VCaP (cell line): ENCODE measurements at regions not wholly inside any gene's neighbourhood (a gene's known extent, or its start where the extent isn't known, plus 50 kb on each side); places are given as distances from the start of the nearest gene placed in this dataset.

ENCODE experiments used
- H3K27ac ChIP-seq: fragments of 450-650 bp; 2 replicates; pipeline ENCODE4 v1.5.1; 2017
- CTCF ChIP-seq: fragments of 450-650 bp; conservative IDR thresholded peaks from 2 replicates; pipeline ENCODE4 v1.5.1; 2017; ENCODE audit warnings: mild to moderate bottlenecking, moderate library complexity

- no peak overlapping the region for H3K27ac ChIP-seq
- no peak for TF ChIP-seq CTCF
Observed at GRCh38 chr18:7512990-7513389, 54.1 kb upstream of the PTPRM start.

- TF ChIP-seq CTCF, result no peak
- H3K27ac ChIP-seq, result no peak overlapping the region
Observed at GRCh38 chr18:7514796-7515440, 52.2 kb upstream of the PTPRM start.

GRCh38 chr18:7516266-7517117 is 50.6 kb upstream of the PTPRM start:
- TF ChIP-seq CTCF, result no peak
- H3K27ac ChIP-seq, result no peak overlapping the region
